OCI-LY7 (cell line): ENCODE measurements at regions not wholly inside any gene's neighbourhood (a gene's known extent, or its start where the extent isn't known, plus 50 kb on each side); places are given as distances from the start of the nearest gene placed in this dataset.

Experiments used
- EZH2phosphoT487 ChIP-seq: fragments of 200-600 bp; sonication (generic); IDR thresholded peaks from 2 replicates; pipeline ENCODE4 v1.6.1; 2018; ENCODE audit warnings: low read depth, borderline replicate concordance, mild to moderate bottlenecking, mixed run types, antibody characterized with exemption, low read length, moderate library complexity, mixed read lengths
- TF ChIP-seq, protein P1 (sequence below): fragments of 200-600 bp; sonication (generic); conservative IDR thresholded peaks from 2 replicates; pipeline ENCODE4 v1.5.1; 2014; ENCODE audit warnings: mild to moderate bottlenecking, antibody characterized with exemption, low read length, moderate library complexity, mixed read lengths

DNA sequence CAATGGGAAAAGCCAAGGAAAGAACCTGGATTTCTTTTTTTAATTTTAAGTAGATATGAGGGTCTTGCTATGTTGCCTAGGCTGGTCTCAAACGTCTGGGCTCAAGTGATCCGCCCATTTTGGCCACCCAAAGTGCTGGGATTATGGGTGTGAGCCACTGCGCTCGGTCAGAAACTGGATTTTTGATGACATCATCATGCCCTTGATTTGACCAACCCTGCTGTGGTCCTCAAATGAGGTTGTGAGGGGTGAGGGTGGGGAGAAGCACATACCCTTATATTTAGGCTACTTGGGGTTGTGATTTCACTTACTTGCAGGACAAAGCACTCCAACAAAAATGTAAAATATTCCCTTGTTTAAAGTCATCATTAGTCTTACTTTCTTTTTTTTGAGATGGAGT lies 70.4 kb downstream of the C3orf38 start:
- TF ChIP-seq, protein P1, sequence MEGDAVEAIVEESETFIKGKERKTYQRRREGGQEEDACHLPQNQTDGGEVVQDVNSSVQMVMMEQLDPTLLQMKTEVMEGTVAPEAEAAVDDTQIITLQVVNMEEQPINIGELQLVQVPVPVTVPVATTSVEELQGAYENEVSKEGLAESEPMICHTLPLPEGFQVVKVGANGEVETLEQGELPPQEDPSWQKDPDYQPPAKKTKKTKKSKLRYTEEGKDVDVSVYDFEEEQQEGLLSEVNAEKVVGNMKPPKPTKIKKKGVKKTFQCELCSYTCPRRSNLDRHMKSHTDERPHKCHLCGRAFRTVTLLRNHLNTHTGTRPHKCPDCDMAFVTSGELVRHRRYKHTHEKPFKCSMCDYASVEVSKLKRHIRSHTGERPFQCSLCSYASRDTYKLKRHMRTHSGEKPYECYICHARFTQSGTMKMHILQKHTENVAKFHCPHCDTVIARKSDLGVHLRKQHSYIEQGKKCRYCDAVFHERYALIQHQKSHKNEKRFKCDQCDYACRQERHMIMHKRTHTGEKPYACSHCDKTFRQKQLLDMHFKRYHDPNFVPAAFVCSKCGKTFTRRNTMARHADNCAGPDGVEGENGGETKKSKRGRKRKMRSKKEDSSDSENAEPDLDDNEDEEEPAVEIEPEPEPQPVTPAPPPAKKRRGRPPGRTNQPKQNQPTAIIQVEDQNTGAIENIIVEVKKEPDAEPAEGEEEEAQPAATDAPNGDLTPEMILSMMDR: no peak
- TF ChIP-seq EZH2phosphoT487: no peak
